Coronary artery (tissue), 2 donors: ENCODE measurements at regions not wholly inside any gene's neighbourhood (a gene's known extent, or its start where the extent isn't known, plus 50 kb on each side); places are given as distances from the start of the nearest gene placed in this dataset.
A peak's percentile ranks its signal among the peaks of the same experiment; 100 is the strongest.

Experiments used
- DNase-seq: peaks from one replicate; pipeline ENCODE4 v3.0.0-alpha.2; 2017; ENCODE audit warnings: low spot score
- H3K27ac ChIP-seq, 2 donors: fragments of 200-600 bp; sonication (generic); one replicate each; pipeline ENCODE4 v1.5.1; 2016 to 2019
- H3K4me3 ChIP-seq: fragments of 200-600 bp; sonication (generic); 2 replicates; pipeline ENCODE4 v1.5.1; 2016; ENCODE audit warnings: mild to moderate bottlenecking, moderate library complexity
- CTCF ChIP-seq: fragments of 200-600 bp; sonication (generic); IDR thresholded peaks from one replicate; pipeline ENCODE4 v1.5.1; 2019; ENCODE audit warnings: antibody characterized with exemption

- Histone ChIP-seq H3K27ac (peak overlapping the region in 1 of 2 donors; percentile 79), H3K4me3 (no peak overlapping the region)
- TF ChIP-seq CTCF: no peak
- DNase-seq: no peak
These were observed 276.9 kb downstream of the FAM76B start for GRCh38 chr11:95512682-95513081.

- no peak for TF ChIP-seq CTCF
- peak; percentile 75 for DNase-seq
- peak overlapping the region in 1 of 2 donors; percentile 79 for H3K27ac ChIP-seq
- H3K4me3 ChIP-seq: no peak overlapping the region
These were observed 277.4 kb downstream of the FAM76B start for GRCh38 chr11:95512177-95512576.

GRCh38 chr11:95508219-95508890 lies 277.4 kb upstream of the SESN3 start:
- no peak for DNase-seq
- no peak for TF ChIP-seq CTCF
- peak overlapping the region in 1 of 2 donors; percentile 27 for H3K27ac ChIP-seq
- H3K4me3 ChIP-seq: no peak overlapping the region

- TF ChIP-seq CTCF: no peak
- DNase-seq: no peak
- Histone ChIP-seq H3K27ac (peak overlapping the region in 1 of 2 donors; percentile 27), H3K4me3 (no peak overlapping the region)
These were observed 276.8 kb upstream of the SESN3 start for GRCh38 chr11:95507794-95508193.

- Histone ChIP-seq H3K4me3 (no peak overlapping the region), H3K27ac (no peak overlapping the region)
- TF ChIP-seq CTCF: no peak
- DNase-seq: no peak
These were observed 275.8 kb upstream of the SESN3 start for GRCh38 chr11:95506777-95507176.

- H3K4me3 ChIP-seq: no peak overlapping the region
- DNase-seq: no peak
- TF ChIP-seq CTCF: no peak
- H3K27ac ChIP-seq: no peak overlapping the region
These were observed 275.0 kb upstream of the SESN3 start for GRCh38 chr11:95505927-95506426.

GRCh38 chr11:95503047-95503446 lies 272.0 kb upstream of the SESN3 start:
- DNase-seq: no peak
- no peak overlapping the region for H3K4me3 ChIP-seq
- H3K27ac ChIP-seq: no peak overlapping the region
- no peak for TF ChIP-seq CTCF
